A673 (cell line): ENCODE measurements at regions not wholly inside any gene's neighbourhood (a gene's known extent, or its start where the extent isn't known, plus 50 kb on each side); places are given as distances from the start of the nearest gene placed in this dataset.

Experiments used
- CTCF ChIP-seq: fragments of 300-800, 200-600 bp; sonication (generic); conservative IDR thresholded peaks from 2 replicates; pipeline ENCODE4 v1.5.1; 2017; ENCODE audit warnings: low read depth, mild to moderate bottlenecking, antibody characterized with exemption, low read length, moderate library complexity, mixed read lengths
- EZH2 ChIP-seq: fragments of 200-600 bp; sonication (generic); IDR thresholded peaks from 2 replicates; pipeline ENCODE4 v1.6.1; 2017; ENCODE audit warnings: borderline replicate concordance, low read depth, mild to moderate bottlenecking, mixed read lengths, antibody characterized with exemption, low read length; ENCODE audit not compliant: poor library complexity, severe bottlenecking

- TF ChIP-seq CTCF (no peak), EZH2 (no peak)
These were observed 193.4 kb upstream of the CPHXL start for GRCh38 chr16:75919664-75920063.
